ENCODE measurements at regions not wholly inside any gene's neighbourhood (a gene's known extent, or its start where the extent isn't known, plus 50 kb on each side); places are given as distances from the start of the nearest gene placed in this dataset.

- TF ChIP-seq MAZ (IDR thresholded peaks at IDR 0.05; ENCODE audit: borderline replicate concordance, low read depth, low read length) (no peak), REST (IDR thresholded peaks at IDR 0.05) (no peak), CEBPB (IDR thresholded peaks at IDR 0.05) (no peak), EP300 (IDR thresholded peaks at IDR 0.05) (no peak), CTCF (IDR thresholded peaks at IDR 0.05) (no peak)
Measured at GRCh38 chr13:69648340-69649062, 459.1 kb upstream of the ATXN8OS start.
